Stimulated activated CD4-positive, alpha-beta T cell treated with anti-CD3 and anti-CD28 coated beads, Interleukin-12 subunit alpha, Interleukin-12 subunit beta, amount 100 ng/mL, for 4 hours (primary cell): ENCODE measurements at regions not wholly inside any gene's neighbourhood (a gene's known extent, or its start where the extent isn't known, plus 50 kb on each side); places are given as distances from the start of the nearest gene placed in this dataset.

Source experiments
- DNase-seq: peaks from one replicate; pipeline ENCODE4 v3.0.0-alpha.2; 2020

- DNase-seq = no peak
Measured at GRCh38 chr16:55125818-55126385, 195.2 kb downstream of the IRX5 start.

- DNase-seq = no peak
Measured at GRCh38 chr16:55126456-55126855, 195.8 kb downstream of the IRX5 start.

GRCh38 chr16:55130456-55130855 is 193.5 kb upstream of the IRX6 start:
- DNase-seq = no peak

GRCh38 chr16:55130911-55131310 is 193.1 kb upstream of the IRX6 start:
- no peak for DNase-seq

- no peak for DNase-seq
Measured at GRCh38 chr16:55133654-55134053, 190.3 kb upstream of the IRX6 start.

GRCh38 chr16:55136356-55137150 is 187.4 kb upstream of the IRX6 start:
- DNase-seq = no peak

- DNase-seq = no peak
Measured at GRCh38 chr16:55138298-55138697, 185.7 kb upstream of the IRX6 start.

- no peak for DNase-seq
Measured at GRCh38 chr16:55142405-55142804, 181.6 kb upstream of the IRX6 start.

- no peak for DNase-seq
Measured at GRCh38 chr16:55144651-55145050, 179.4 kb upstream of the IRX6 start.

- DNase-seq = no peak
Measured at GRCh38 chr16:55145771-55146603, 178.0 kb upstream of the IRX6 start.

- no peak for DNase-seq
Measured at GRCh38 chr16:55146966-55147365, 177.0 kb upstream of the IRX6 start.

- DNase-seq = no peak
Measured at GRCh38 chr16:55147396-55147795, 176.6 kb upstream of the IRX6 start.

- DNase-seq = no peak
Measured at GRCh38 chr16:55149622-55150021, 174.4 kb upstream of the IRX6 start.

GRCh38 chr16:55151561-55152305 is 172.3 kb upstream of the IRX6 start:
- DNase-seq = no peak

GRCh38 chr16:55152875-55153390 is 171.1 kb upstream of the IRX6 start:
- DNase-seq = no peak

GRCh38 chr16:55154262-55154661 is 169.7 kb upstream of the IRX6 start:
- no peak for DNase-seq

- no peak for DNase-seq
Measured at GRCh38 chr16:55154956-55155355, 169.0 kb upstream of the IRX6 start.

- no peak for DNase-seq
Measured at GRCh38 chr16:55155815-55156214, 168.2 kb upstream of the IRX6 start.

GRCh38 chr16:55169780-55170179 is 154.2 kb upstream of the IRX6 start:
- DNase-seq = no peak

GRCh38 chr16:55171241-55171640 is 152.8 kb upstream of the IRX6 start:
- no peak for DNase-seq

GRCh38 chr16:55175389-55175788 is 148.6 kb upstream of the IRX6 start:
- DNase-seq = no peak

- no peak for DNase-seq
Measured at GRCh38 chr16:55176901-55177300, 147.1 kb upstream of the IRX6 start.

GRCh38 chr16:55179411-55179810 is 144.6 kb upstream of the IRX6 start:
- no peak for DNase-seq
